GM12878 (cell line): ENCODE measurements at regions not wholly inside any gene's neighbourhood (a gene's known extent, or its start where the extent isn't known, plus 50 kb on each side); places are given as distances from the start of the nearest gene placed in this dataset.

ENCODE experiments used
- ATAC-seq: fragments of 200-7000 bp; cut with Tn5 transposase; 3 replicates; pipeline ENCODE4 v1.9.1; 2020; ENCODE audit warnings: mild to moderate bottlenecking, moderate library complexity
- BruUV-seq: library from RNA; stranded (reverse); fragments of 400-500 nt; replicated peaks from 2 replicates; lab custom pipeline; 2021; lab: Mats Ljungman, UMichigan
- CTCF ChIA-PET: fragments of 300-600 bp; sonication (Branson Sonifier 250); formaldehyde crosslinking; extraction: SDS; loops from one replicate; lab custom pipeline; 2021; ENCODE audit warnings: inconsistent platforms; lab: Yijun Ruan, JAX
- POLR2A ChIA-PET: fragments of 350-600 bp; formaldehyde crosslinking; extraction: SDS; loops from one replicate; lab custom pipeline; 2021; ENCODE audit warnings: inconsistent platforms; lab: Charles Lee
- RAD21 ChIA-PET: fragments of 300-600 bp; sonication (Branson Sonifier 250); formaldehyde crosslinking; loops from one replicate; lab custom pipeline; 2023; ENCODE audit warnings: antibody characterized with exemption; ENCODE audit not compliant: unreplicated experiment; lab: Charles Lee
- SMC1A ChIA-PET: fragments of 300-600 bp; sonication (Branson Sonifier 250); formaldehyde crosslinking; loops from one replicate; lab custom pipeline; 2023; ENCODE audit not compliant: unreplicated experiment, uncharacterized antibody; lab: Charles Lee
- DNase-seq: peaks from one replicate; pipeline ENCODE4 v3.0.0-alpha.2; 2011; ENCODE audit warnings: low read depth, low spot score
- FAIRE-seq: peaks from 3 replicates; lab custom pipeline; 2011; peaks lifted over from hg19 to GRCh38; lab: Jason Lieb, UNC
- H2AFZ ChIP-seq: 2 replicates; pipeline ENCODE4 v1.6.0; 2011; ENCODE audit warnings: low read depth, low read length, control low read depth; ENCODE audit not compliant: control insufficient read depth
- H3K27ac ChIP-seq: 2 replicates; pipeline ENCODE4 v1.5.1; 2011; ENCODE audit warnings: control low read depth; ENCODE audit not compliant: control insufficient read depth, insufficient read depth
- H3K27me3 ChIP-seq, 2 experiments: replicated peaks in 1 of 2; 2 replicates each; pipeline versions ENCODE4 v1.6.0 to v1.6.1; 2011; ENCODE audit warnings: low read length in 1 of 2; ENCODE audit not compliant: control insufficient read depth in 2 of 2, insufficient read depth in 2 of 2
- H3K36me3 ChIP-seq, 2 experiments: 2 replicates each; pipeline ENCODE4 v1.5.1; 2011; ENCODE audit warnings: low read length in 1 of 2; ENCODE audit not compliant: control insufficient read depth in 2 of 2, insufficient read depth in 2 of 2
- H3K4me1 ChIP-seq: 2 replicates; pipeline ENCODE4 v1.6.1; 2011; ENCODE audit warnings: mild to moderate bottlenecking, low read length, moderate library complexity, mixed read lengths; ENCODE audit not compliant: control insufficient read depth, insufficient read depth
- H3K4me2 ChIP-seq: 2 replicates; pipeline ENCODE4 v1.6.0; 2011; ENCODE audit warnings: control low read depth; ENCODE audit not compliant: control insufficient read depth, insufficient read depth
- H3K4me3 ChIP-seq: fragments of 200-600 bp; sonication (generic); 2 replicates; pipeline ENCODE4 v1.5.1; 2016
- H3K79me2 ChIP-seq: 2 replicates; pipeline ENCODE4 v1.6.0; 2011; ENCODE audit warnings: low read length; ENCODE audit not compliant: control insufficient read depth, insufficient read depth
- H3K9ac ChIP-seq: 2 replicates; pipeline ENCODE4 v1.8.0; 2011; ENCODE audit warnings: low read length, control low read depth, mixed read lengths; ENCODE audit not compliant: control insufficient read depth, insufficient read depth
- H3K9me3 ChIP-seq: replicated peaks from 3 replicates; pipeline ENCODE4 v1.5.1; 2011; ENCODE audit warnings: mild to moderate bottlenecking, low read length; ENCODE audit not compliant: control insufficient read depth, insufficient read depth
- H4K20me1 ChIP-seq: 2 replicates; pipeline ENCODE4 v1.6.0; 2011; ENCODE audit not compliant: control insufficient read depth, insufficient read depth
- CHD1 ChIP-seq: IDR thresholded peaks from 2 replicates; pipeline ENCODE4 v1.6.1; 2012; ENCODE audit warnings: low read depth, low read length, improper control_type of control experiment
- ESRRA ChIP-seq: IDR thresholded peaks from 2 replicates; pipeline ENCODE4 v1.6.1; 2012; ENCODE audit warnings: mild to moderate bottlenecking, low read length, improper control_type of control experiment
- KAT2A ChIP-seq: conservative IDR thresholded peaks from 2 replicates; pipeline ENCODE4 v1.6.1; 2011; ENCODE audit warnings: low read depth, low read length; ENCODE audit not compliant: control insufficient read depth
- KDM1A ChIP-seq: fragments of 200-600 bp; sonication (generic); IDR thresholded peaks from 2 replicates; pipeline ENCODE4 v1.6.1; 2016; ENCODE audit warnings: borderline replicate concordance
- MEF2B ChIP-seq: fragments of 450-650 bp; IDR thresholded peaks from 2 replicates; pipeline ENCODE4 v1.6.1; 2018; ENCODE audit warnings: mild to moderate bottlenecking, moderate library complexity; ENCODE audit not compliant: partially characterized antibody, poor library complexity, severe bottlenecking
- NR2F1 ChIP-seq: fragments of 450-650 bp; conservative IDR thresholded peaks from 2 replicates; pipeline ENCODE4 v1.6.1; 2017; ENCODE audit warnings: mild to moderate bottlenecking
- PAX5 ChIP-seq: IDR thresholded peaks from 2 replicates; pipeline ENCODE4 v1.6.1; 2011; ENCODE audit warnings: low read depth, low read length, borderline replicate concordance
- POLR2A ChIP-seq: IDR thresholded peaks from 2 replicates; pipeline ENCODE4 v1.6.1; 2011; ENCODE audit warnings: low read depth, mild to moderate bottlenecking, low read length
- POLR2AphosphoS2 ChIP-seq: IDR thresholded peaks from 2 replicates; pipeline ENCODE4 v1.6.1; 2011; ENCODE audit warnings: low read depth, mild to moderate bottlenecking, low read length, improper control_type of control experiment, moderate library complexity
- RB1 ChIP-seq: fragments of 450-650 bp; formaldehyde crosslinking; IDR thresholded peaks from 2 replicates; pipeline ENCODE4 v1.6.1; 2017; ENCODE audit warnings: mild to moderate bottlenecking, borderline replicate concordance
- WGBS: methylation state at CpG from one replicate; pipeline ENCODE4 v1.1.6; 2016; ENCODE audit warnings: low lambda C conversion rate; ENCODE audit not compliant: insufficient replicate concordance, insufficient coverage; ENCODE audit errors: missing lambda C conversion rate; 5-methylcytosine and 5-hydroxymethylcytosine counted together
- in situ Hi-C: fragments of 300-500 bp; cut with MboI; formaldehyde crosslinking; loops from 9 replicates; pipeline ENCODE4 v1.14.3; 2018; ENCODE audit warnings: mixed read lengths
- intact Hi-C: fragments of 100-400 bp; cut with micrococcal nuclease; formaldehyde crosslinking; loops from one replicate; pipeline ENCODE4 v1.14.2; 2022; ENCODE audit not compliant: unreplicated experiment
- TF ChIP-seq, protein P1 (sequence below): fragments of 450-650 bp; IDR thresholded peaks from 2 replicates; pipeline ENCODE4 v1.6.1; 2016; ENCODE audit warnings: mild to moderate bottlenecking
- TF ChIP-seq, protein P2 (sequence below): IDR thresholded peaks from 2 replicates; pipeline ENCODE4 v1.6.1; 2012; ENCODE audit warnings: low read depth, low read length, improper control_type of control experiment
- TF ChIP-seq, protein P3 (sequence below): fragments of 450-650 bp; IDR thresholded peaks from 2 replicates; pipeline ENCODE4 v1.6.1; 2017; ENCODE audit warnings: mild to moderate bottlenecking

DNA sequence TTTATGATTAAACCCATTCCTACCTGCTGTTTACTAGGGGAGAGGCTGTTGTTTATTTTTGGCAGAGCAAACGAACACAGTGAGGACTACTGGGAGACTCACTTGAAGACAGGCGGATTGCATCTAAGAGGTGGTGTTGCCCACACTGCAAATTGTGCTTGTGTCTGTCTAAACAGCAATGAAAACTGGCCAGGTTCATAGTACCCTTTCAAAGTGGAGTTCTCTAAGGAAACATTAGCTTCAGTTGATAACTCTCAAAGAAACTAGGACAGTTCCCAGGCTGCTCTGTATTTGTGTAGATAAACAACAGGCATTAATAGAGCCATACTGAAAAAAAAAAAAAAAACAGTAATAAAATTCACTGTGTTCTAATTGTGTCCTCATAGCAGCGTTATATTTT lies 466.0 kb upstream of the RGS6 start:
- H4K20me1 ChIP-seq, result no peaks in the 10 kb centered on the region
- H2AFZ ChIP-seq, result no peak overlapping the region
- WGBS, result 98% methylated on average over 3 of the region's 3 CpGs
- no peak overlapping the region for H3K4me2 ChIP-seq
- no peak overlapping the region for H3K9ac ChIP-seq
- no peak for TF ChIP-seq RB1
- TF ChIP-seq NR2F1, result no peak
- TF ChIP-seq, protein P1, sequence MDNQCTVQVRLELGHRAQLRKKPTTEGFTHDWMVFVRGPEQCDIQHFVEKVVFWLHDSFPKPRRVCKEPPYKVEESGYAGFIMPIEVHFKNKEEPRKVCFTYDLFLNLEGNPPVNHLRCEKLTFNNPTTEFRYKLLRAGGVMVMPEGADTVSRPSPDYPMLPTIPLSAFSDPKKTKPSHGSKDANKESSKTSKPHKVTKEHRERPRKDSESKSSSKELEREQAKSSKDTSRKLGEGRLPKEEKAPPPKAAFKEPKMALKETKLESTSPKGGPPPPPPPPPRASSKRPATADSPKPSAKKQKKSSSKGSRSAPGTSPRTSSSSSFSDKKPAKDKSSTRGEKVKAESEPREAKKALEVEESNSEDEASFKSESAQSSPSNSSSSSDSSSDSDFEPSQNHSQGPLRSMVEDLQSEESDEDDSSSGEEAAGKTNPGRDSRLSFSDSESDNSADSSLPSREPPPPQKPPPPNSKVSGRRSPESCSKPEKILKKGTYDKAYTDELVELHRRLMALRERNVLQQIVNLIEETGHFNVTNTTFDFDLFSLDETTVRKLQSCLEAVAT, result no peak
- no peak for TF ChIP-seq KAT2A
- no peak for TF ChIP-seq POLR2AphosphoS2
- TF ChIP-seq, protein P2, sequence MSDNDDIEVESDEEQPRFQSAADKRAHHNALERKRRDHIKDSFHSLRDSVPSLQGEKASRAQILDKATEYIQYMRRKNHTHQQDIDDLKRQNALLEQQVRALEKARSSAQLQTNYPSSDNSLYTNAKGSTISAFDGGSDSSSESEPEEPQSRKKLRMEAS, result no peak
- no peak for TF ChIP-seq ESRRA
- TF ChIP-seq MEF2B, result no peak
- no peak for TF ChIP-seq KDM1A
- TF ChIP-seq PAX5, result no peak
- TF ChIP-seq POLR2A, result no peak
- no peak for TF ChIP-seq CHD1
- TF ChIP-seq, protein P3, sequence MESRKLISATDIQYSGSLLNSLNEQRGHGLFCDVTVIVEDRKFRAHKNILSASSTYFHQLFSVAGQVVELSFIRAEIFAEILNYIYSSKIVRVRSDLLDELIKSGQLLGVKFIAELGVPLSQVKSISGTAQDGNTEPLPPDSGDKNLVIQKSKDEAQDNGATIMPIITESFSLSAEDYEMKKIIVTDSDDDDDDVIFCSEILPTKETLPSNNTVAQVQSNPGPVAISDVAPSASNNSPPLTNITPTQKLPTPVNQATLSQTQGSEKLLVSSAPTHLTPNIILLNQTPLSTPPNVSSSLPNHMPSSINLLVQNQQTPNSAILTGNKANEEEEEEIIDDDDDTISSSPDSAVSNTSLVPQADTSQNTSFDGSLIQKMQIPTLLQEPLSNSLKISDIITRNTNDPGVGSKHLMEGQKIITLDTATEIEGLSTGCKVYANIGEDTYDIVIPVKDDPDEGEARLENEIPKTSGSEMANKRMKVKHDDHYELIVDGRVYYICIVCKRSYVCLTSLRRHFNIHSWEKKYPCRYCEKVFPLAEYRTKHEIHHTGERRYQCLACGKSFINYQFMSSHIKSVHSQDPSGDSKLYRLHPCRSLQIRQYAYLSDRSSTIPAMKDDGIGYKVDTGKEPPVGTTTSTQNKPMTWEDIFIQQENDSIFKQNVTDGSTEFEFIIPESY, result no peak
- TF ChIP-seq, all 136 proteins: peak for 0
- in situ Hi-C loops, result no loop called here
- FAIRE-seq (no peak), ATAC-seq (no peak), DNase-seq (no peak)
- SMC1A ChIA-PET, result interaction anchor here (0.7 to 1.9 kb wide), 4 partner anchors 10 to 87 kb away, joined by 3 to 4 read pairs (median 4); no protein-coding TSS in a partner anchor
- Histone ChIP-seq H3K27me3 (no peaks in the 10 kb centered on the region), H3K4me1 (peaks cover 6% of the 10 kb centered on the region), H3K9me3 (peaks cover 3% of the 10 kb centered on the region; the same call in 2 of the 3 replicates), H3K36me3 (peaks cover 0 to 5% of the 10 kb centered on the region in 2 experiments; a peak in 3 of 4 replicates), H3K4me3 (no peak overlapping the region), H3K27ac (no peak overlapping the region), H3K79me2 (peaks cover 6% of the 10 kb centered on the region)
- RAD21 ChIA-PET, result interaction anchor here (1.4 kb wide), 1 partner anchor 86 kb away, joined by 3 read pairs; no protein-coding TSS in a partner anchor
- no TSS peak for BruUV-seq
- POLR2A ChIA-PET, result interaction anchor here (1.1 kb wide), 1 partner anchor 57 kb away, joined by 3 read pairs; no protein-coding TSS in a partner anchor
- intact Hi-C loops, result no loop called here
- CTCF ChIA-PET, result interaction anchor here (0.7 kb wide), 1 partner anchor 41 kb away, joined by 3 read pairs; no protein-coding TSS in a partner anchor
